ENCODE measurements at regions not wholly inside any gene's neighbourhood (a gene's known extent, or its start where the extent isn't known, plus 50 kb on each side); places are given as distances from the start of the nearest gene placed in this dataset.

DNA sequence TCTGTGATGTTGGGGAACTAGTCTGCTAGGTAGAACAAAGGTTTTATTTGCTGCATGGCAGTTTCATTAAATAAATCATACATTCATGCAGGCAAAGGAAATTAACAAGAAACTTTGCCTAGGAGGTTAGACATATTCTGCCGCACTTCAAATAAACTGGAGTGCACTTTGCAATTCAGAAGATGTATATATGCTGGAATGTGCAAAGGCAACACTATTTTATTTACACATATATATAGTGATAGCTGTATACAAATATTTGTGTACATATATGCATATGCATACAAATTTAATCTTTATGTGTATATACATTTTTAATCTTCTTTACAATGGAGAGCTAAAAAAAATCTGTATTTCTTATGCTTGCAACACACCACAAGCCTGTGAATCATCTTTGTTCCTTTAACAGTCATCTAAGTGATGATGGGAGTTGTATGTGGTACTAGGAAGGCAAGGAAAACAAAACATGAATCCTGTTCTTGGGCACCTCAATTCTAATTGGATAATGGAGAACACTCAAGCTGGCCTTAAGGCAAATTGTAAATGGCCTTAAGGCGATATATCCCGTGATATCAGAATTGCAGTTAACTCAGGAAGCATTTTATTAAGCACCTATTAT is 605.8 kb upstream of the CAMK1G start:
- TF ChIP-seq EZH2 (IDR thresholded peaks at IDR 0.05; ENCODE audit: borderline replicate concordance, insufficient read depth, low read length, poor library complexity, severe bottlenecking) (no peak), RAD21 (conservative IDR thresholded peaks at IDR 0.05) (no peak), MXI1 (conservative IDR thresholded peaks at IDR 0.05; ENCODE audit: poor library complexity, severe bottlenecking) (no peak)
- TF ChIP-seq, protein P1, sequence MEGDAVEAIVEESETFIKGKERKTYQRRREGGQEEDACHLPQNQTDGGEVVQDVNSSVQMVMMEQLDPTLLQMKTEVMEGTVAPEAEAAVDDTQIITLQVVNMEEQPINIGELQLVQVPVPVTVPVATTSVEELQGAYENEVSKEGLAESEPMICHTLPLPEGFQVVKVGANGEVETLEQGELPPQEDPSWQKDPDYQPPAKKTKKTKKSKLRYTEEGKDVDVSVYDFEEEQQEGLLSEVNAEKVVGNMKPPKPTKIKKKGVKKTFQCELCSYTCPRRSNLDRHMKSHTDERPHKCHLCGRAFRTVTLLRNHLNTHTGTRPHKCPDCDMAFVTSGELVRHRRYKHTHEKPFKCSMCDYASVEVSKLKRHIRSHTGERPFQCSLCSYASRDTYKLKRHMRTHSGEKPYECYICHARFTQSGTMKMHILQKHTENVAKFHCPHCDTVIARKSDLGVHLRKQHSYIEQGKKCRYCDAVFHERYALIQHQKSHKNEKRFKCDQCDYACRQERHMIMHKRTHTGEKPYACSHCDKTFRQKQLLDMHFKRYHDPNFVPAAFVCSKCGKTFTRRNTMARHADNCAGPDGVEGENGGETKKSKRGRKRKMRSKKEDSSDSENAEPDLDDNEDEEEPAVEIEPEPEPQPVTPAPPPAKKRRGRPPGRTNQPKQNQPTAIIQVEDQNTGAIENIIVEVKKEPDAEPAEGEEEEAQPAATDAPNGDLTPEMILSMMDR (IDR thresholded peaks at IDR 0.05; ENCODE audit: poor library complexity, severe bottlenecking): no peak
- TF ChIP-seq, protein P2, sequence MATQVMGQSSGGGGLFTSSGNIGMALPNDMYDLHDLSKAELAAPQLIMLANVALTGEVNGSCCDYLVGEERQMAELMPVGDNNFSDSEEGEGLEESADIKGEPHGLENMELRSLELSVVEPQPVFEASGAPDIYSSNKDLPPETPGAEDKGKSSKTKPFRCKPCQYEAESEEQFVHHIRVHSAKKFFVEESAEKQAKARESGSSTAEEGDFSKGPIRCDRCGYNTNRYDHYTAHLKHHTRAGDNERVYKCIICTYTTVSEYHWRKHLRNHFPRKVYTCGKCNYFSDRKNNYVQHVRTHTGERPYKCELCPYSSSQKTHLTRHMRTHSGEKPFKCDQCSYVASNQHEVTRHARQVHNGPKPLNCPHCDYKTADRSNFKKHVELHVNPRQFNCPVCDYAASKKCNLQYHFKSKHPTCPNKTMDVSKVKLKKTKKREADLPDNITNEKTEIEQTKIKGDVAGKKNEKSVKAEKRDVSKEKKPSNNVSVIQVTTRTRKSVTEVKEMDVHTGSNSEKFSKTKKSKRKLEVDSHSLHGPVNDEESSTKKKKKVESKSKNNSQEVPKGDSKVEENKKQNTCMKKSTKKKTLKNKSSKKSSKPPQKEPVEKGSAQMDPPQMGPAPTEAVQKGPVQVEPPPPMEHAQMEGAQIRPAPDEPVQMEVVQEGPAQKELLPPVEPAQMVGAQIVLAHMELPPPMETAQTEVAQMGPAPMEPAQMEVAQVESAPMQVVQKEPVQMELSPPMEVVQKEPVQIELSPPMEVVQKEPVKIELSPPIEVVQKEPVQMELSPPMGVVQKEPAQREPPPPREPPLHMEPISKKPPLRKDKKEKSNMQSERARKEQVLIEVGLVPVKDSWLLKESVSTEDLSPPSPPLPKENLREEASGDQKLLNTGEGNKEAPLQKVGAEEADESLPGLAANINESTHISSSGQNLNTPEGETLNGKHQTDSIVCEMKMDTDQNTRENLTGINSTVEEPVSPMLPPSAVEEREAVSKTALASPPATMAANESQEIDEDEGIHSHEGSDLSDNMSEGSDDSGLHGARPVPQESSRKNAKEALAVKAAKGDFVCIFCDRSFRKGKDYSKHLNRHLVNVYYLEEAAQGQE (IDR thresholded peaks at IDR 0.05; ENCODE audit: borderline replicate concordance): no peak
